ENCODE measurements at regions not wholly inside any gene's neighbourhood (a gene's known extent, or its start where the extent isn't known, plus 50 kb on each side); places are given as distances from the start of the nearest gene placed in this dataset.

DNA sequence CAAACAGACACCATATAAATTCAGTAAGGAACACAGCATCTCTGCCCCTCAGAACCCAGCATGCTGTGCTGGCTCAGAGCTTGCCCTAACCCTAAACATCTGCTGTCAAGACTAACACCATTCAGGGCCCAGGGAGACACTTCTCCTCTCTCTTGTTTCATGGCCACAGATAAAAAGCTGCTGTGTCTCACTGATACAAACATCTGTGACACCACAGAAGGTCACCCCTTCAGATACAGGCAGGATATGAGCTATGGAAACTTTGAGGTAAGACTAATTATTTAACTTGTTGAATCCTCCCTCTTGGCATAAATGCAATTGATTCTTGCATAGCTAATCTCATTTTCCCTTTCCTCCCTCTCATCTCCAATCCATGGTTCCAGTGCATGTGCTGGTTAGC is 61.6 kb upstream of the GPR12 start:
- DNase-seq (ENCODE audit: low spot score) = no peak
- ChIA-PET POLR2A (ENCODE audit: low non-redundant PET) (no interaction called here), CTCF (no interaction called here)

DNA sequence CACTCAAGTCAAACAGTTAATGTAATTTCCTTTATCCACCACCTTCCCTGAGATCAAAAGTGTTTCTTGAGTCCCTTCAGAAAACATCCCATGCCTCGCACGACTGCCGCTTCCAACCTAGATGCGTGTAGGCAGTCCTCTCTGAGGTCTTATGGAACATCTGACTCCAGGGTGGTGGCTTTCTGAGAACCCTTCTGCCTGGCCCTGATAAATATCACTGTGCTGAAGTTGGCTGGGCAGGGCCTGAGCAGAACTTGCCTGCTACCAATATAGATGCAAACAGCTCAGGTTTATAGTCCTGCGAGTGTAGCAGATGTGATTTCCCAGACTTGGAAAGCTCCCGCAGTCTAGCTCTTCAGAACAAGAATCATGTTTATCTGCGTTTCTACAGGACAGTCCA is 61.1 kb upstream of the GPR12 start:
- Histone ChIP-seq H3K36me3 (ENCODE audit: insufficient read depth, low read length, poor library complexity, severe bottlenecking) (no peaks in the 10 kb centered on the region), H3K27me3 (replicated peaks; ENCODE audit: insufficient read depth, low read depth, low read length, poor library complexity) (no peaks in the 10 kb centered on the region), H3K4me1 (ENCODE audit: insufficient read depth, low read length, poor library complexity, severe bottlenecking) (no peaks in the 10 kb centered on the region), H3K9me3 (ENCODE audit: low read depth, low read length, poor library complexity, severe bottlenecking) (no peaks in the 10 kb centered on the region), H3K4me3 (ENCODE audit: low read depth, low read length, poor library complexity, severe bottlenecking) (no peak overlapping the region), H3K27ac (ENCODE audit: low read depth, low read length, poor library complexity, severe bottlenecking) (no peak overlapping the region)
- TF ChIP-seq, protein P1, sequence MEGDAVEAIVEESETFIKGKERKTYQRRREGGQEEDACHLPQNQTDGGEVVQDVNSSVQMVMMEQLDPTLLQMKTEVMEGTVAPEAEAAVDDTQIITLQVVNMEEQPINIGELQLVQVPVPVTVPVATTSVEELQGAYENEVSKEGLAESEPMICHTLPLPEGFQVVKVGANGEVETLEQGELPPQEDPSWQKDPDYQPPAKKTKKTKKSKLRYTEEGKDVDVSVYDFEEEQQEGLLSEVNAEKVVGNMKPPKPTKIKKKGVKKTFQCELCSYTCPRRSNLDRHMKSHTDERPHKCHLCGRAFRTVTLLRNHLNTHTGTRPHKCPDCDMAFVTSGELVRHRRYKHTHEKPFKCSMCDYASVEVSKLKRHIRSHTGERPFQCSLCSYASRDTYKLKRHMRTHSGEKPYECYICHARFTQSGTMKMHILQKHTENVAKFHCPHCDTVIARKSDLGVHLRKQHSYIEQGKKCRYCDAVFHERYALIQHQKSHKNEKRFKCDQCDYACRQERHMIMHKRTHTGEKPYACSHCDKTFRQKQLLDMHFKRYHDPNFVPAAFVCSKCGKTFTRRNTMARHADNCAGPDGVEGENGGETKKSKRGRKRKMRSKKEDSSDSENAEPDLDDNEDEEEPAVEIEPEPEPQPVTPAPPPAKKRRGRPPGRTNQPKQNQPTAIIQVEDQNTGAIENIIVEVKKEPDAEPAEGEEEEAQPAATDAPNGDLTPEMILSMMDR (conservative IDR thresholded peaks at IDR 0.05; ENCODE audit: low read depth, low read length) = no peak
- TF ChIP-seq EZH2 (IDR thresholded peaks at IDR 0.05; ENCODE audit: borderline replicate concordance, low read depth, low read length, poor library complexity, severe bottlenecking) = no peak
- ChIA-PET POLR2A (ENCODE audit: low non-redundant PET) (no interaction called here), CTCF (no interaction called here)
- DNase-seq (ENCODE audit: low spot score) = no peak
- BruUV-seq (replicated peaks) = no TSS peak
- intact Hi-C loops (cut with micrococcal nuclease; ENCODE audit: unreplicated experiment) = no loop called here

More for the DNA sequence above, 61.6 kb upstream of the GPR12 start:
- H3K36me3 ChIP-seq (ENCODE audit: insufficient read depth, low read length, poor library complexity, severe bottlenecking) = no peaks in the 10 kb centered on the region
- H3K9me3 ChIP-seq (ENCODE audit: low read depth, low read length, poor library complexity, severe bottlenecking) = no peaks in the 10 kb centered on the region
- no peak overlapping the region for H3K4me3 ChIP-seq (ENCODE audit: low read depth, low read length, poor library complexity, severe bottlenecking)
- TF ChIP-seq, protein P1 (conservative IDR thresholded peaks at IDR 0.05; ENCODE audit: low read depth, low read length) = no peak
- no peak for TF ChIP-seq EZH2 (IDR thresholded peaks at IDR 0.05; ENCODE audit: borderline replicate concordance, low read depth, low read length, poor library complexity, severe bottlenecking)
- no peaks in the 10 kb centered on the region for H3K27me3 ChIP-seq (replicated peaks; ENCODE audit: insufficient read depth, low read depth, low read length, poor library complexity)
- H3K27ac ChIP-seq (ENCODE audit: low read depth, low read length, poor library complexity, severe bottlenecking) = no peak overlapping the region
- intact Hi-C loops (cut with micrococcal nuclease; ENCODE audit: unreplicated experiment) = no loop called here
- BruUV-seq (replicated peaks) = no TSS peak
- no peaks in the 10 kb centered on the region for H3K4me1 ChIP-seq (ENCODE audit: insufficient read depth, low read length, poor library complexity, severe bottlenecking)

DNA sequence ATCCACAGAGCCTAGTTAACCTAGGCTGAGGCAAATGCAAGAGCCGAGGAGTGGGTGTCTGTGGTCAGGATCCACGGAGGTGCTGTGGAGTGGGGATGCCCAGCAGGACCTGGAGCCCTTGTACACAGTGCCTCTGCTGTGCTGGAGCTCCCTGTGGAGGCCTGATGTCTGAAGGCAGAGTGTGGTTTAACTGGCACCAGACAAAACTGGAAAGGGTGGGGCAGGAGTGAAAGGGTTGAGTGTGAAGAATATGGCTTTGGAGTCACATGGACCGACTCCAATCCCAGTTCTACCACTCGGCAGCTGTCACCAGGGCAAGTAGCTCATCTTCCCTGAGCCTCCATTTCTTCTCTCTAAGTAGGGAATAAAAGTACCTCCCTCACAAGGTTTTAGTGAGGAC is 60.3 kb upstream of the GPR12 start:
- intact Hi-C loops (cut with micrococcal nuclease; ENCODE audit: unreplicated experiment) = no loop called here
- H3K36me3 ChIP-seq (ENCODE audit: insufficient read depth, low read length, poor library complexity, severe bottlenecking) = no peaks in the 10 kb centered on the region
- ChIA-PET POLR2A (ENCODE audit: low non-redundant PET) (no interaction called here), CTCF (no interaction called here)
- no peaks in the 10 kb centered on the region for H3K9me3 ChIP-seq (ENCODE audit: low read depth, low read length, poor library complexity, severe bottlenecking)
- no peaks in the 10 kb centered on the region for H3K27me3 ChIP-seq (replicated peaks; ENCODE audit: insufficient read depth, low read depth, low read length, poor library complexity)
- H3K27ac ChIP-seq (ENCODE audit: low read depth, low read length, poor library complexity, severe bottlenecking) = no peak overlapping the region
- no peak overlapping the region for H3K4me3 ChIP-seq (ENCODE audit: low read depth, low read length, poor library complexity, severe bottlenecking)
- BruUV-seq (replicated peaks) = no TSS peak
- TF ChIP-seq EZH2 (IDR thresholded peaks at IDR 0.05; ENCODE audit: borderline replicate concordance, low read depth, low read length, poor library complexity, severe bottlenecking) = no peak
- no peak for DNase-seq (ENCODE audit: low spot score)
- H3K4me1 ChIP-seq (ENCODE audit: insufficient read depth, low read length, poor library complexity, severe bottlenecking) = no peaks in the 10 kb centered on the region

DNA sequence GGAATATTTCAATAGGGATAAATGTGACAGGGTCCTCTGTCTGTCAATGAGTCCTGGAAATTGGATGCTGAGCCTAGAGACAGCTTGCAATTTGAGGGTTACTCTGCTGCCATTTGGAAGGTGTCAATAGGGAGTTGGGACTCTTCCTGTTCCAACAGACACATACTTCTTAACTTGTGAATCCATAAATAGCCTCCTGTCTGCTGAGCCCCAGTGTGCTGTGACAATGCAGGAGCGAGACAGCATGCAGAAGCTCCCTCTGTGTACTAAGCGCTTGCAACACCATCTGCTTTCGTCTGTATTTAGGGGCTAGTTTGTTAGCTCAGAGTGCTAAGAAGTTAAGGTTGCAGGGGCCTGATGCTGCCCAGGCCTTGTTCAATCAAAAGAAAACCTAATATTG is 58.5 kb upstream of the GPR12 start:
- Histone ChIP-seq H3K4me3 (ENCODE audit: low read depth, low read length, poor library complexity, severe bottlenecking) (no peak overlapping the region), H3K9me3 (ENCODE audit: low read depth, low read length, poor library complexity, severe bottlenecking) (no peaks in the 10 kb centered on the region), H3K36me3 (ENCODE audit: insufficient read depth, low read length, poor library complexity, severe bottlenecking) (no peaks in the 10 kb centered on the region), H3K27me3 (replicated peaks; ENCODE audit: insufficient read depth, low read depth, low read length, poor library complexity) (no peaks in the 10 kb centered on the region), H3K27ac (ENCODE audit: low read depth, low read length, poor library complexity, severe bottlenecking) (no peak overlapping the region), H3K4me1 (ENCODE audit: insufficient read depth, low read length, poor library complexity, severe bottlenecking) (no peaks in the 10 kb centered on the region)
- intact Hi-C loops (cut with micrococcal nuclease; ENCODE audit: unreplicated experiment) = no loop called here
- no peak for TF ChIP-seq EZH2 (IDR thresholded peaks at IDR 0.05; ENCODE audit: borderline replicate concordance, low read depth, low read length, poor library complexity, severe bottlenecking)
- TF ChIP-seq, protein P1 (conservative IDR thresholded peaks at IDR 0.05; ENCODE audit: low read depth, low read length) = no peak
- POLR2A ChIA-PET (ENCODE audit: low non-redundant PET) = no interaction called here
- no peak for DNase-seq (ENCODE audit: low spot score)
- CTCF ChIA-PET = no interaction called here
- no TSS peak for BruUV-seq (replicated peaks)
